Mesenchymal stem cell (in vitro differentiated cells and primary cell): ENCODE measurements at regions not wholly inside any gene's neighbourhood (a gene's known extent, or its start where the extent isn't known, plus 50 kb on each side); places are given as distances from the start of the nearest gene placed in this dataset.
"Not testable (repeated sequence)": the region's sequence is repeated elsewhere in the genome, so short reads cannot be mapped to it uniquely, and the experiment has no call there.

Experiments
- DNase-seq: peaks from one replicate; pipeline ENCODE4 v3.0.0-alpha.2; 2013
- H2AFZ ChIP-seq: one replicate; pipeline ENCODE4 v1.6.1; 2013; ENCODE audit warnings: low read depth, mild to moderate bottlenecking, control low read depth, inconsistent platforms, low read length, moderate library complexity
- H2AK5ac ChIP-seq: 2 replicates; pipeline ENCODE4 v1.6.1; 2013; ENCODE audit warnings: low read length, moderate library complexity, mild to moderate bottlenecking, inconsistent platforms; ENCODE audit not compliant: severe bottlenecking
- H2BK120ac ChIP-seq: one replicate; pipeline ENCODE4 v1.6.1; 2013; ENCODE audit warnings: low read depth, mild to moderate bottlenecking, inconsistent platforms, low read length, moderate library complexity
- H2BK12ac ChIP-seq, 2 experiments: one replicate each; pipeline ENCODE4 v1.6.1; 2013; ENCODE audit warnings: inconsistent platforms in 2 of 2, low read length in 2 of 2, mild to moderate bottlenecking in 2 of 2, moderate library complexity in 2 of 2, control low read depth in 1 of 2
- H2BK15ac ChIP-seq: one replicate; pipeline ENCODE4 v1.6.1; 2013; ENCODE audit warnings: mild to moderate bottlenecking, low read depth, inconsistent platforms; ENCODE audit not compliant: poor library complexity, severe bottlenecking
- H2BK5ac ChIP-seq: 2 replicates; pipeline ENCODE4 v1.6.1; 2013; ENCODE audit warnings: low read depth, mild to moderate bottlenecking, low read length, control low read depth, inconsistent platforms; ENCODE audit not compliant: poor library complexity, severe bottlenecking
- H3K14ac ChIP-seq, 2 experiments: one replicate each; pipeline ENCODE4 v1.6.1; 2013; ENCODE audit warnings: inconsistent platforms in 2 of 2, low read length in 2 of 2, control low read depth in 1 of 2, mild to moderate bottlenecking in 1 of 2, moderate library complexity in 1 of 2
- H3K18ac ChIP-seq, 2 experiments: one replicate each; pipeline ENCODE4 v1.6.1; 2013; ENCODE audit warnings: inconsistent platforms in 2 of 2, low read length in 2 of 2, control low read depth in 1 of 2, low read depth in 1 of 2, mild to moderate bottlenecking in 1 of 2
- H3K23ac ChIP-seq, 2 experiments: one replicate each; pipeline ENCODE4 v1.6.1; 2013; ENCODE audit warnings: inconsistent platforms in 2 of 2, low read length in 2 of 2, mild to moderate bottlenecking in 2 of 2, moderate library complexity in 2 of 2, control low read depth in 1 of 2
- H3K27ac ChIP-seq: 2 replicates; pipeline ENCODE4 v1.5.1; 2013; ENCODE audit warnings: mild to moderate bottlenecking, moderate library complexity, low read length, control low read depth, inconsistent platforms; ENCODE audit not compliant: poor library complexity, severe bottlenecking
- H3K27me3 ChIP-seq, 2 experiments: 2 replicates each; pipeline versions ENCODE4 v1.6.1 to v1.7.0; 2013; ENCODE audit warnings: low read length in 2 of 2, mild to moderate bottlenecking in 2 of 2, moderate library complexity in 2 of 2, control low read depth in 1 of 2, inconsistent platforms in 1 of 2; ENCODE audit not compliant: control insufficient read depth in 1 of 2, insufficient read depth in 1 of 2
- H3K36me3 ChIP-seq, 2 experiments: 2 replicates each; pipeline versions ENCODE4 v1.6.1 to v1.7.0; 2013; ENCODE audit warnings: low read length in 2 of 2, control low read depth in 1 of 2, inconsistent platforms in 1 of 2, low read depth in 1 of 2, mild to moderate bottlenecking in 1 of 2; ENCODE audit not compliant: insufficient read depth in 2 of 2, control insufficient read depth in 1 of 2
- H3K4ac ChIP-seq, 2 experiments: one replicate each; pipeline ENCODE4 v1.6.1; 2013; ENCODE audit warnings: inconsistent platforms in 2 of 2, low read length in 2 of 2, mild to moderate bottlenecking in 2 of 2, moderate library complexity in 2 of 2, control low read depth in 1 of 2, low read depth in 1 of 2
- H3K4me1 ChIP-seq: 2 replicates; pipeline ENCODE4 v1.6.1; 2013; ENCODE audit warnings: low read depth, low read length, control low read depth; ENCODE audit not compliant: control insufficient read depth, insufficient read depth
- H3K4me2 ChIP-seq: 2 replicates; pipeline ENCODE4 v1.6.1; 2013; ENCODE audit warnings: low read length, mild to moderate bottlenecking, inconsistent platforms; ENCODE audit not compliant: poor library complexity, severe bottlenecking
- H3K4me3 ChIP-seq, 2 experiments: 2 replicates each; pipeline versions ENCODE4 v1.5.1 to v1.7.0; 2013; ENCODE audit warnings: low read length in 2 of 2, mild to moderate bottlenecking in 2 of 2, control low read depth in 1 of 2, low read depth in 1 of 2; ENCODE audit not compliant: insufficient read depth in 1 of 2
- H3K79me1 ChIP-seq: replicated peaks from 2 replicates; pipeline ENCODE4 v1.6.1; 2013; ENCODE audit warnings: mild to moderate bottlenecking, control low read depth, low read length, inconsistent platforms; ENCODE audit not compliant: poor library complexity, severe bottlenecking
- H3K9ac ChIP-seq: 2 replicates; pipeline ENCODE4 v1.7.0; 2013; ENCODE audit warnings: mild to moderate bottlenecking, low read length, moderate library complexity
- H3K9me3 ChIP-seq: 2 replicates; pipeline ENCODE4 v1.7.0; 2013; ENCODE audit warnings: mild to moderate bottlenecking, low read length; ENCODE audit not compliant: control insufficient read depth
- H4K8ac ChIP-seq: one replicate; pipeline ENCODE4 v1.6.1; 2013; ENCODE audit warnings: inconsistent platforms, mild to moderate bottlenecking, low read length, moderate library complexity
- H4K91ac ChIP-seq: one replicate; pipeline ENCODE4 v1.6.1; 2013; ENCODE audit warnings: mild to moderate bottlenecking, low read length, inconsistent platforms
- WGBS: methylation state at CpG from one replicate; pipeline ENCODE4 v1.1.7; 2013; ENCODE audit warnings: mixed read lengths; 5-methylcytosine and 5-hydroxymethylcytosine counted together

GRCh38 chr14:98919434-98919833 lies 352.6 kb downstream of the BCL11B start:
- H3K4ac ChIP-seq: no peak overlapping the region
- no peak overlapping the region for H3K9ac ChIP-seq
- H3K36me3 ChIP-seq: no peaks in the 10 kb centered on the region
- 24% methylated on average over 2 of the region's 2 CpGs for WGBS
- H3K79me1 ChIP-seq: no peaks in the 10 kb centered on the region
- H3K4me1 ChIP-seq: no peaks in the 10 kb centered on the region
- H3K23ac ChIP-seq: no peak overlapping the region
- H2AFZ ChIP-seq: no peak overlapping the region
- H2BK5ac ChIP-seq: no peak overlapping the region
- H2BK120ac ChIP-seq: no peak overlapping the region
- no peak overlapping the region for H4K91ac ChIP-seq
- H2BK12ac ChIP-seq: no peak overlapping the region
- H2AK5ac ChIP-seq: no peak overlapping the region
- H3K18ac ChIP-seq: no peak overlapping the region
- no peak overlapping the region for H2BK15ac ChIP-seq
- H3K9me3 ChIP-seq: peaks cover 8% of the 10 kb centered on the region
- no peak overlapping the region for H3K4me2 ChIP-seq
- no peak overlapping the region for H4K8ac ChIP-seq
- no peak overlapping the region for H3K4me3 ChIP-seq
- H3K14ac ChIP-seq: no peak overlapping the region
- no peak overlapping the region for H3K27ac ChIP-seq
- peaks cover 0 to 50% of the 10 kb centered on the region in 2 experiments for H3K27me3 ChIP-seq
- DNase-seq: no peak

GRCh38 chr14:98921306-98921705 lies 350.7 kb downstream of the BCL11B start:
- H2BK5ac ChIP-seq, H4K91ac ChIP-seq, H2BK12ac ChIP-seq, H3K9ac ChIP-seq, DNase-seq, H3K36me3 ChIP-seq, H3K27ac ChIP-seq, H2BK15ac ChIP-seq, H3K4ac ChIP-seq, H2BK120ac ChIP-seq, H2AK5ac ChIP-seq, H3K4me1 ChIP-seq, H3K23ac ChIP-seq, H3K9me3 ChIP-seq, H3K4me2 ChIP-seq, H3K14ac ChIP-seq, H3K4me3 ChIP-seq, H3K18ac ChIP-seq, H4K8ac ChIP-seq, H3K79me1 ChIP-seq, H2AFZ ChIP-seq: not testable (repeated sequence)
- WGBS: 66% methylated on average over 2 of the region's 3 CpGs
- H3K27me3 ChIP-seq: peaks cover 0 to 42% of the 10 kb centered on the region in 2 experiments

GRCh38 chr14:98923596-98923995 lies 348.4 kb downstream of the BCL11B start:
- Histone ChIP-seq H3K79me1 (no peaks in the 10 kb centered on the region), H3K9ac (no peak overlapping the region), H3K9me3 (peaks cover 8% of the 10 kb centered on the region), H3K4ac (no peak overlapping the region), H2BK15ac (no peak overlapping the region), H4K91ac (no peak overlapping the region), H3K27ac (no peak overlapping the region), H3K36me3 (no peaks in the 10 kb centered on the region), H3K23ac (no peak overlapping the region), H2AFZ (no peak overlapping the region), H3K4me3 (no peak overlapping the region), H2BK5ac (no peak overlapping the region), H3K4me1 (no peaks in the 10 kb centered on the region), H2BK120ac (no peak overlapping the region), H3K14ac (no peak overlapping the region), H2AK5ac (no peak overlapping the region), H4K8ac (no peak overlapping the region), H3K27me3 (peaks cover 0 to 19% of the 10 kb centered on the region in 2 experiments), H2BK12ac (no peak overlapping the region), H3K18ac (no peak overlapping the region), H3K4me2 (no peak overlapping the region)
- no CpG with 5 or more reads among the region's 1 CpG for WGBS
- DNase-seq: no peak

GRCh38 chr14:98924046-98924445 lies 348.0 kb downstream of the BCL11B start:
- Histone ChIP-seq H4K8ac (no peak overlapping the region), H3K27me3 (peaks cover 0 to 15% of the 10 kb centered on the region in 2 experiments), H2BK12ac (no peak overlapping the region), H2AFZ (no peak overlapping the region), H3K14ac (no peak overlapping the region), H3K4me1 (no peaks in the 10 kb centered on the region), H2AK5ac (no peak overlapping the region), H3K79me1 (no peaks in the 10 kb centered on the region), H2BK15ac (no peak overlapping the region), H3K9me3 (peaks cover 8% of the 10 kb centered on the region), H3K18ac (no peak overlapping the region), H3K36me3 (no peaks in the 10 kb centered on the region), H3K23ac (no peak overlapping the region), H3K4me2 (no peak overlapping the region), H2BK5ac (no peak overlapping the region), H3K27ac (no peak overlapping the region), H3K4ac (no peak overlapping the region), H3K4me3 (no peak overlapping the region), H3K9ac (no peak overlapping the region), H4K91ac (no peak overlapping the region), H2BK120ac (no peak overlapping the region)
- WGBS: 88% methylated on average over 8 of the region's 8 CpGs
- no peak for DNase-seq
